ENCODE measurements at regions not wholly inside any gene's neighbourhood (a gene's known extent, or its start where the extent isn't known, plus 50 kb on each side); places are given as distances from the start of the nearest gene placed in this dataset.

DNA sequence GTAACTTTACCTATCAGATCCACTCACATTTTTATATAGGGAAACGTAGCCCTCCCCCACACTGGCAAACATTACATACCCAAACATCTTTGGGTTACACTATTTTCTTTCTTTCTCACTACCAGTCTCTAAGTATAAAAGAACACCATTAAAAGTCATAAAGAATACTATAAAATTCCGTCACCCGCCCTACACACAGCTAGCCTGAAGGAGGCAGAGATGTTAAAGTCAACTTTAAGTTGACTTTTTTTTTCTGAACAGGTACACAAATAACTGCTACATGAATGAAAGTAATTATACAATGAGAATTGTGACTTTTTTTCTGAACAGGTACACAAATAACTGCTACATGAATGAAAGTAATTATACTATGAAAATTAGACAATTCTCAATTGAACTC, 628.3 kb downstream of the NUP35 start:
- Histone ChIP-seq H3K27me3 (ENCODE audit: control insufficient read depth in 2 of 2, insufficient read depth in 2 of 2, low read length in 2 of 2) (no peaks in the 10 kb centered on the region), H4K20me1 (replicated peaks; ENCODE audit: control insufficient read depth, extremely low read depth, insufficient read depth, low read length) (no peaks in the 10 kb centered on the region), H3K9ac (replicated peaks; ENCODE audit: extremely low read depth, insufficient read depth, low read length) (no peak overlapping the region), H3K79me2 (ENCODE audit: control insufficient read depth, insufficient read depth, low read length) (no peaks in the 10 kb centered on the region), H3K9me1 (replicated peaks; ENCODE audit: control insufficient read depth, extremely low read depth, insufficient read depth, low read length) (no peaks in the 10 kb centered on the region), H3K9me3 (replicated peaks; ENCODE audit: control insufficient read depth, insufficient read depth, low read length) (peaks cover 3% of the 10 kb centered on the region), H3K36me3 (ENCODE audit: control insufficient read depth in 2 of 2, extremely low read depth in 1 of 2, insufficient read depth in 2 of 2, low read length in 2 of 2) (no peaks in the 10 kb centered on the region), H2AFZ (ENCODE audit: low read depth, low read length) (no peak overlapping the region), H3K27ac (ENCODE audit: insufficient read depth, low read depth, low read length) (no peak overlapping the region), H3K4me1 (ENCODE audit: control insufficient read depth, extremely low read depth, insufficient read depth, low read length) (no peaks in the 10 kb centered on the region), H3K4me3 (replicated peaks in 1 of 3; ENCODE audit: insufficient read depth in 1 of 3, low read depth in 1 of 3, low read length in 3 of 3) (no peak overlapping the region), H3K4me2 (ENCODE audit: insufficient read depth, low read length) (no peak overlapping the region)
- FAIRE-seq (no peak), DNase-seq (ENCODE audit: low read depth, low spot score) (no peak)
- BruUV-seq (replicated peaks): no TSS peak
- TF ChIP-seq MYC (IDR thresholded peaks at IDR 0.05; ENCODE audit: low read depth, low read length): no peak
- TF ChIP-seq GATA2 (IDR thresholded peaks at IDR 0.05; ENCODE audit: insufficient read depth, insufficient read length, low read depth, low read length): no peak
- TF ChIP-seq EZH2 (IDR thresholded peaks at IDR 0.05; ENCODE audit: borderline replicate concordance, low read depth, low read length, severe bottlenecking): no peak
- no peak for TF ChIP-seq FOS (IDR thresholded peaks at IDR 0.05; ENCODE audit: borderline replicate concordance, insufficient read depth, low read length)
- no peak for TF ChIP-seq JUN (IDR thresholded peaks at IDR 0.05; ENCODE audit: borderline replicate concordance, insufficient read depth, insufficient read length, low read depth)
- TF ChIP-seq, protein P1, sequence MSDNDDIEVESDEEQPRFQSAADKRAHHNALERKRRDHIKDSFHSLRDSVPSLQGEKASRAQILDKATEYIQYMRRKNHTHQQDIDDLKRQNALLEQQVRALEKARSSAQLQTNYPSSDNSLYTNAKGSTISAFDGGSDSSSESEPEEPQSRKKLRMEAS (IDR thresholded peaks at IDR 0.05; ENCODE audit: insufficient read depth, insufficient read length): no peak
- TF ChIP-seq, protein P2, sequence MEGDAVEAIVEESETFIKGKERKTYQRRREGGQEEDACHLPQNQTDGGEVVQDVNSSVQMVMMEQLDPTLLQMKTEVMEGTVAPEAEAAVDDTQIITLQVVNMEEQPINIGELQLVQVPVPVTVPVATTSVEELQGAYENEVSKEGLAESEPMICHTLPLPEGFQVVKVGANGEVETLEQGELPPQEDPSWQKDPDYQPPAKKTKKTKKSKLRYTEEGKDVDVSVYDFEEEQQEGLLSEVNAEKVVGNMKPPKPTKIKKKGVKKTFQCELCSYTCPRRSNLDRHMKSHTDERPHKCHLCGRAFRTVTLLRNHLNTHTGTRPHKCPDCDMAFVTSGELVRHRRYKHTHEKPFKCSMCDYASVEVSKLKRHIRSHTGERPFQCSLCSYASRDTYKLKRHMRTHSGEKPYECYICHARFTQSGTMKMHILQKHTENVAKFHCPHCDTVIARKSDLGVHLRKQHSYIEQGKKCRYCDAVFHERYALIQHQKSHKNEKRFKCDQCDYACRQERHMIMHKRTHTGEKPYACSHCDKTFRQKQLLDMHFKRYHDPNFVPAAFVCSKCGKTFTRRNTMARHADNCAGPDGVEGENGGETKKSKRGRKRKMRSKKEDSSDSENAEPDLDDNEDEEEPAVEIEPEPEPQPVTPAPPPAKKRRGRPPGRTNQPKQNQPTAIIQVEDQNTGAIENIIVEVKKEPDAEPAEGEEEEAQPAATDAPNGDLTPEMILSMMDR (IDR thresholded peaks at IDR 0.05; ENCODE audit: extremely low read depth in 1 of 2, insufficient read depth in 1 of 2, low read depth in 1 of 2, low read length in 2 of 2): no peak
- TF ChIP-seq POLR2A (IDR thresholded peaks at IDR 0.05; ENCODE audit: low read depth, low read length): no peak
- no peak for TF ChIP-seq POLR2AphosphoS5 (IDR thresholded peaks at IDR 0.05; ENCODE audit: insufficient read depth, low read depth, low read length)
- POLR2A ChIA-PET: no interaction called here
- dilution Hi-C loops (cut with MboI; ENCODE audit: extremely low pct_ligation_motif_present, low sequenced_read_pairs): no loop called here
- intact Hi-C loops (cut with micrococcal nuclease): no loop called here
- CTCF ChIA-PET: no interaction called here

All from endothelial cell of umbilical vein (primary cell).